T-helper 2 cell treated with Interferon-gamma antibody and Interleukin-4, amounts not matched to agents 5 μg/mL and 100 μg/mL, for 36 hours (primary cell): ENCODE measurements at regions not wholly inside any gene's neighbourhood (a gene's known extent, or its start where the extent isn't known, plus 50 kb on each side); places are given as distances from the start of the nearest gene placed in this dataset.

Source experiments
- DNase-seq: peaks from one replicate; pipeline ENCODE4 v3.0.0; 2021; ENCODE audit warnings: low spot score
- H3K27ac Mint-ChIP-seq: one replicate; pipeline ENCODE4 v1.8.0; 2021; ENCODE audit warnings: mild to moderate bottlenecking, mixed read lengths
- H3K27me3 Mint-ChIP-seq: one replicate; pipeline ENCODE4 v1.8.0; 2021; ENCODE audit warnings: low read depth, mixed read lengths
- H3K36me3 Mint-ChIP-seq: one replicate; pipeline ENCODE4 v1.8.0; 2021; ENCODE audit warnings: low read depth, mixed read lengths
- H3K4me1 Mint-ChIP-seq: one replicate; pipeline ENCODE4 v1.8.0; 2021; ENCODE audit warnings: low read depth, mixed read lengths
- H3K4me3 Mint-ChIP-seq: one replicate; pipeline ENCODE4 v1.8.0; 2022; ENCODE audit warnings: mild to moderate bottlenecking, moderate library complexity, mixed read lengths
- H3K9me3 Mint-ChIP-seq: one replicate; pipeline ENCODE4 v1.8.0; 2021; ENCODE audit warnings: mixed read lengths

DNA sequence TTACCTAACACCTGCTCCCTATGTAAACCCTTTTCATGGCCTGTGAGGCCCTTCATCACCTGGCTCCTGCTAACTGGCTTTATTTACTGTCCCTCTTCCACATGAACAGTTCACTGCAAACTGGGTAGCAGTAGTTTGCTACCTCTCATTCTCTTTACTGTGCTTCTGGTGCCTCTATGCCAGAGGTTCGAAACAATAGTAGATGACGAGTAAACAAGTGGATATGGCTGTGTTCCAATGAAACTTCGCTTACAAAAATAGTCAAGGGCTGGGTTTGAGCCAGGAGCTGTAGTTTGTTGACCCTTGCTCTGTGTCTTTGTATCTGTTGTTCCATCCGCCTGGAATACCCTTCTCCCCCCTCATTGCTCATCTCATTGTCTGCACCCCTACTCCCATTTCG lies 233.6 kb upstream of the RMST start:
- H3K9me3 Mint-ChIP-seq = no peaks in the 10 kb centered on the region
- H3K27ac Mint-ChIP-seq = no peak overlapping the region
- no peaks in the 10 kb centered on the region for H3K36me3 Mint-ChIP-seq
- H3K4me1 Mint-ChIP-seq = no peaks in the 10 kb centered on the region
- DNase-seq = no peak
- no peaks in the 10 kb centered on the region for H3K27me3 Mint-ChIP-seq
- no peak overlapping the region for H3K4me3 Mint-ChIP-seq

DNA sequence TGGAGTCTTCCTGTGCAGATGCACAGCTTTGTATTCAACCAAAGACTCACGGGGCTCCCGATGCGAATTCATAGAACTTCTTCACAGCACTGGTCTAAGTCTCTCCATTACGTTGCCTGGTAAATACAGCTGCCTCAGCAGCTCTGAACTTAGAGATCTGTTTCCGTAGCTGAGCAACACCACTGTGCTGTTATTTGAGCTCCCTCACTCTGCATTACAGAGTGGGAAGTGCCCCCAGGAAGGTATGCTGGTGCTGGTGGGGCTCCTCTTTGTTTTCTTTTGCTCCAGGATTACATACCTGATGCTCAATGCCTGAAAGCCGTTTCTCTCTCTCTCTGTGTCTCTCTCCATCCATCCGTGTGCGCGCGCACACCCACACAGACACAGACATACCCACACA lies 227.5 kb upstream of the RMST start:
- Mint-ChIP-seq H3K27me3 (no peaks in the 10 kb centered on the region), H3K4me1 (no peaks in the 10 kb centered on the region), H3K36me3 (no peaks in the 10 kb centered on the region), H3K9me3 (no peaks in the 10 kb centered on the region), H3K4me3 (no peak overlapping the region), H3K27ac (no peak overlapping the region)
- no peak for DNase-seq

DNA sequence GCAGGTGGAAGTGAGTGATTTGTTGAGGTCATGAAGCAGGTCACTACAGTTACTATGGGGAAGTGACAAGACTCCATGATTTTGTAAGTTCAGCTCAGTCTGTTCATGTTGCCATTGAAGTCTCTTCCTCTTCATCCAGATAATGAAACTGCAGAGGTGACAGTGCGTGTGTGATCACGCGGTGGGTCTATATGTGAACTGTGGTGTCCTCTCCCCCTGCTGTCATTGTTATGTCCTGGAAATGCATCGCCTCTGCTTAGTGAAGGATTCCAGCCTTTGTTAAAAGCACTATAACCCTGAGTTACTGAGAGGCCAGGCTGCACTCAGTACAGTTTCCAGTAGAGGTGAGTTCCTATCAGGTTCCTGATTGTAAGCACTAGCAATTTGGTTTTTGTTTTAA lies 216.2 kb upstream of the RMST start:
- DNase-seq = no peak
- Mint-ChIP-seq H3K9me3 (no peaks in the 10 kb centered on the region), H3K27ac (no peak overlapping the region), H3K36me3 (no peaks in the 10 kb centered on the region), H3K4me1 (no peaks in the 10 kb centered on the region), H3K4me3 (no peak overlapping the region), H3K27me3 (no peaks in the 10 kb centered on the region)

DNA sequence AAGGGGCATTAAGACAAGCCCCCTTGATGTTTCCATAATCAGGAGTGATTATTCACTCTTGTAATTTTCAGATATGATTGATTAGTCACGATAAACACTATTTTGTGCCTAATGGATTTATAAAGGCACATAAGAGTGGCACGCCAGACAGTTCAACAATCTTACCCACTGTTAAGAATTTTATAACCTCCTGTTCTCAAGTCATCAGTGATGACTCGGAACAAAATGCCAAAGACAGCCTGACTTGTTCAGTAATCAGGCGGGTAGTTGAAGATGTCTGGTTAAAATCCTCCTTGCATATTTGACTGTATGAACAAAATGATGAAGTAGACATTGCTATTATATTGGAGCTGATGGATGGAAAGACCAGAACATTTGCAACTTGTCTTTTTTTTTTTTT lies 212.1 kb upstream of the RMST start:
- H3K36me3 Mint-ChIP-seq = no peaks in the 10 kb centered on the region

DNA sequence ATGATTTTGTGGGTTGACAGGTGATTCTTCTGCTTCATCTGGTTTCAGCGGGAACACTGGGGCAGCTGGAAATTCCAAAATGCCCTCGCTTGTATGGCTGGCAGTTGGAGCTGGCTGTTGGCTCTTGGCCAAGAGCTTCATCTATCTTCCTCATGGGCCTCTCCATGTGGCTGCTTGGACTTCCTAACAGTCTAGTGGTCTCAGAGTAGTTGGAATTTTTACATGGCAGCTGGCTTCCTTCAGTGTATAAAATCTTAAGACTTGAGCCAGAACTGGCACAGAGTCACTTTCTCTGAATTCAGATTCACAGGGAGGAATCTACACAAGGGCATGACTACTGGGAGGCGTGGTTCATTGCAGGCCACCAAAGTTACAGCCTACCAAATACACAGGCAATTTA lies 204.9 kb upstream of the RMST start:
- Mint-ChIP-seq H3K4me1 (no peaks in the 10 kb centered on the region), H3K4me3 (no peak overlapping the region), H3K9me3 (no peaks in the 10 kb centered on the region), H3K36me3 (no peaks in the 10 kb centered on the region), H3K27me3 (no peaks in the 10 kb centered on the region), H3K27ac (no peak overlapping the region)
- no peak for DNase-seq

More for the DNA sequence above, 212.1 kb upstream of the RMST start:
- Mint-ChIP-seq H3K4me3 (no peak overlapping the region), H3K9me3 (no peaks in the 10 kb centered on the region), H3K27me3 (no peaks in the 10 kb centered on the region), H3K27ac (no peak overlapping the region), H3K4me1 (no peaks in the 10 kb centered on the region)
- no peak for DNase-seq

DNA sequence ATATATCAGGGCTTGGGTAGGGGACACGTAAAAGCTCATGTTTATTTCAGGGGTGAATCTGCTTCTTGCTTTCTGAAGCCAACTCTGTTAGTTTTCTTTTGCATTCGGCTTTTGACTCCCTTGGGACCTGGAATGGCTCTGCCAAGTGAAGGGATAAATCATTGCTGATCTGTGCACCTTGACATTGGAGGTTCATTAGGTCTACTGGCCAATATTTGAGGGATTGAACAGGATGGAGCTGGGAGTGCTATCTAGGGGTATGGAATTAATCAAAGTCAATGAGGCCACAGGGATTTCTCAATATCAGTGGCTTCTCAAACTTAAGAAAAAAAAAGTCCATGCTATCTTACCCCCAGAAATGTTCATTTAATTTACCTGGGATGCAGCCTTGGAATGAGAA lies 203.5 kb upstream of the RMST start:
- no peaks in the 10 kb centered on the region for H3K27me3 Mint-ChIP-seq
- no peaks in the 10 kb centered on the region for H3K36me3 Mint-ChIP-seq
- H3K27ac Mint-ChIP-seq = no peak overlapping the region
- H3K4me3 Mint-ChIP-seq = no peak overlapping the region
- DNase-seq = no peak
- H3K9me3 Mint-ChIP-seq = no peaks in the 10 kb centered on the region
- no peaks in the 10 kb centered on the region for H3K4me1 Mint-ChIP-seq

DNA sequence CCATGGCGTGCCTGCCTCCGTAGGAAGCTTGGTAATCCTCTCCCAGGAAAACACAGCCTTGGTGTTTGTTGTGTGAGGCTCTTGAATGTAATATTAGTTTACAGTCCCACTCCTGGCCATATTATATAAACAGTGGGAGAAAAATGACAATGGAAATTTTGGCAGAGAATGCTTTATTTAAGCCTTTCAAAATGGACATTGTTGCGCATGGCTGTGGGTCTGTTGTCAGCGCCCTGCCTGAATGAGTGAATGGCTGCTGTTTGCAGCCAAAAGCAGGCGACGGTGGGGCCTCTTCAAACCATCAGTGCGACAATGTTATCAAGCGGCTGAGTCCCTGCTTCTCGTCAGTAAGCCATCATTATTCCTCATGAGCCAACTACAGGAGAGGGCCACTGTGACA lies 201.8 kb upstream of the RMST start:
- no peak for DNase-seq
- no peaks in the 10 kb centered on the region for H3K4me1 Mint-ChIP-seq
- no peak overlapping the region for H3K27ac Mint-ChIP-seq
- no peaks in the 10 kb centered on the region for H3K36me3 Mint-ChIP-seq
- no peaks in the 10 kb centered on the region for H3K9me3 Mint-ChIP-seq
- H3K4me3 Mint-ChIP-seq = no peak overlapping the region
- no peaks in the 10 kb centered on the region for H3K27me3 Mint-ChIP-seq

DNA sequence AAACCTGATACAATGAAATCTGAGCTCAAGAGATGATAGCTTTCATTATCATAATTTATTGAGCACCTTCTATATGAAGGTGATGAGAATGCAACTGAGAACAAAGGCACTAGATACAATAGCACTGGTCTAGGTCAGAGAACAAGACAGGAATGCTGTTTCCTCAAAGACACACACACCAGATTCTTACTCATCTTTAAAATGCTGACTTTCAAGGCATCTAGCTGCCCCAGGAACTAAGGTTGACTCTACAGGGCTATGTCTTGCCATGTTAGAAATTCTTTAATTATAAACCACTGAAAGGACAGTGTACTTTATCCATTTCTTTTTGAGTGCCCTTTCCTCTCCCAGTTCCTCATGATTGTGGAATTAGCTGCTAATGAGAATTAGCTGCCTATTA lies 195.4 kb upstream of the RMST start:
- Mint-ChIP-seq H3K4me1 (no peaks in the 10 kb centered on the region), H3K36me3 (no peaks in the 10 kb centered on the region), H3K27me3 (no peaks in the 10 kb centered on the region), H3K4me3 (no peak overlapping the region), H3K27ac (no peak overlapping the region), H3K9me3 (no peaks in the 10 kb centered on the region)
- no peak for DNase-seq

DNA sequence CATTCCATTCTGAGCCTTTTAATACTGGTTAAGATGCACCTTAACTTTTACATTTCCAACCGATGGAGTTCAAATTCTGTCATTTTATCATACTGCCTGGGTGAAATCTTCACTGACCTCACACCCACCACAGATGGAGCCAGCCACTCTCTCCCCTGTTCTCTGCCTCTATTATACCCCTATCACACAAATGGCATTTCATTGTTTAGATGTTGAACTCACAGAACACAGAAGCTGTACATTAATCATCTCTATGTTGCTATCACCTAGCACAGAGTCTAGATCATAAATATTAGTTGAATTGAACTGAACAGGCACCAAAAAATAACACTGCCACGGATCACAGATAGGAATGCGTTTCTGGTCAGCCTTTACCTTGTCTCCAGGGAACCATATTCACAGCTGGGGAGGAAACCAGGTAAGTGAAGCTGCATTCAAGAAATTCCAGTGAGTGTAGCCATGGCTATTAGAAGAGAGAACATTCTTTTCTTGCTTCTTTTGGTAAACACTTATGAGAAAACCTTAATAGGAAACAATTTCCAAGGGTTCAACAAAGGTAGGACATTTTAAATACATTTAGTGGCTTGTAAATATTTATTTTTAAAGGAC lies 194.9 kb upstream of the RMST start:
- H3K4me1 Mint-ChIP-seq = no peaks in the 10 kb centered on the region
- H3K9me3 Mint-ChIP-seq = no peaks in the 10 kb centered on the region
- DNase-seq = no peak
- no peak overlapping the region for H3K4me3 Mint-ChIP-seq
- H3K27me3 Mint-ChIP-seq = no peaks in the 10 kb centered on the region
- H3K36me3 Mint-ChIP-seq = no peaks in the 10 kb centered on the region
- H3K27ac Mint-ChIP-seq = no peak overlapping the region

DNA sequence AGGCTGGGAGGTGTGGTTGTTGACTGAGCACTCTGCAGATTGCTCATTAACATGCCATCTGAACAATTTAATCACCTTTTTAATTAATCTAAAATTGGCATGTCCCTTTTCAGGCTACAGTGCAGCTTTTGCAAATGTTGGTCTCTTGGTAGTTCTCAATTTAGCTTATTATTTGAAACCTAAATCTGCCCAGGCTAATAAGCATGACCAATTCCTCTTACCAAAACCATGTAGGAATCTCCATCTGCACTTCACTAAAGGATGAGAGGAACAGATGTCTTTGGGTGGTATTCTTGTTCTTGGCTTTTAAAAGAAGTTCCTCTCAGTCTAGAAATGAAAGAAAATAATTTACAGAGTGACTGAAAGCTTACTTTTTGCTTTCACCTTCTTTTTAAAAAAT lies 190.1 kb upstream of the RMST start:
- Mint-ChIP-seq H3K27ac (no peak overlapping the region), H3K4me1 (no peaks in the 10 kb centered on the region), H3K4me3 (no peak overlapping the region), H3K36me3 (no peaks in the 10 kb centered on the region), H3K9me3 (no peaks in the 10 kb centered on the region), H3K27me3 (peaks cover 3% of the 10 kb centered on the region)
- DNase-seq = no peak

DNA sequence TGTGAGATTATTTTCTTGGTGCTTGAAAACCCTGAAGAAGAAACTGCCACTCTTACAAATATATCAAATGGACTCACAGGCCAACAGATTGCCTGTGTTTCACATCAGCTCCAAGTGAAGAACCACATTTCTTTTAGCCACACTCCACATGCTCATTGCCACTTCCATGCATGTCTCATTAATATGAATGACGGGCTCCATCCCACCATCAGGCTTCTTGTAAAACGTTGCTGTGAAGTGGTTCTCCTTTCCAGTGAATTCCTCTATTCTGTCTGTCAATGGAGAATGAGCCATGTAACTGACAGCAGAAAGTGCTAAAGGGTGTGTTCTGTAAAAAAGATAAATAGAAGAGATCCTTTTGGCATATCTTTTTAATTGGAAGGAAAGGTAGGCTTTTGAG lies 188.2 kb upstream of the RMST start:
- H3K36me3 Mint-ChIP-seq = no peaks in the 10 kb centered on the region
- H3K27ac Mint-ChIP-seq = no peak overlapping the region
- H3K4me1 Mint-ChIP-seq = no peaks in the 10 kb centered on the region
- no peaks in the 10 kb centered on the region for H3K9me3 Mint-ChIP-seq
- DNase-seq = no peak
- no peak overlapping the region for H3K4me3 Mint-ChIP-seq
- peaks cover 3% of the 10 kb centered on the region for H3K27me3 Mint-ChIP-seq

DNA sequence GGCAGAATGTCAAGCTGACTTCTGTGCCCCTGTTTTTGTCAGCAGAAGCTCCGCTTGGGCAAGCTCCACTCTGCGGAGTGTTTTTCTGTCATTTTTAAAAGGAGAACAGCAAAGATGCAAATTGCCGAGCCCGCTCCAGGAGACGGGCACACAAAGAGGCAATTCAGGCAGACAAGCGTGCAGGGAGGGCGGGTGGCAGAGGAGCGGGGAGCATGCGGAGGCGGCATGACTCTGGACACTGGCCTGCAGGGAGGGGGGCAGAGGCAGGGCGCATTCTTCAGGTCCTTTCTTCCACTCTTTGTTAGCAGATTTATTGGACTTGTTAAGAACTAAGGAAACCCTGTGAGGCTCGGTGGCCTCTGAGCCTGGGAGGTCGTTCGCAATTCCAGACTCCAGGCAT lies 187.3 kb upstream of the RMST start:
- peaks cover 3% of the 10 kb centered on the region for H3K27me3 Mint-ChIP-seq
- no peak overlapping the region for H3K4me3 Mint-ChIP-seq
- no peaks in the 10 kb centered on the region for H3K36me3 Mint-ChIP-seq
- no peak overlapping the region for H3K27ac Mint-ChIP-seq
- no peaks in the 10 kb centered on the region for H3K4me1 Mint-ChIP-seq
- DNase-seq = no peak
- no peaks in the 10 kb centered on the region for H3K9me3 Mint-ChIP-seq

DNA sequence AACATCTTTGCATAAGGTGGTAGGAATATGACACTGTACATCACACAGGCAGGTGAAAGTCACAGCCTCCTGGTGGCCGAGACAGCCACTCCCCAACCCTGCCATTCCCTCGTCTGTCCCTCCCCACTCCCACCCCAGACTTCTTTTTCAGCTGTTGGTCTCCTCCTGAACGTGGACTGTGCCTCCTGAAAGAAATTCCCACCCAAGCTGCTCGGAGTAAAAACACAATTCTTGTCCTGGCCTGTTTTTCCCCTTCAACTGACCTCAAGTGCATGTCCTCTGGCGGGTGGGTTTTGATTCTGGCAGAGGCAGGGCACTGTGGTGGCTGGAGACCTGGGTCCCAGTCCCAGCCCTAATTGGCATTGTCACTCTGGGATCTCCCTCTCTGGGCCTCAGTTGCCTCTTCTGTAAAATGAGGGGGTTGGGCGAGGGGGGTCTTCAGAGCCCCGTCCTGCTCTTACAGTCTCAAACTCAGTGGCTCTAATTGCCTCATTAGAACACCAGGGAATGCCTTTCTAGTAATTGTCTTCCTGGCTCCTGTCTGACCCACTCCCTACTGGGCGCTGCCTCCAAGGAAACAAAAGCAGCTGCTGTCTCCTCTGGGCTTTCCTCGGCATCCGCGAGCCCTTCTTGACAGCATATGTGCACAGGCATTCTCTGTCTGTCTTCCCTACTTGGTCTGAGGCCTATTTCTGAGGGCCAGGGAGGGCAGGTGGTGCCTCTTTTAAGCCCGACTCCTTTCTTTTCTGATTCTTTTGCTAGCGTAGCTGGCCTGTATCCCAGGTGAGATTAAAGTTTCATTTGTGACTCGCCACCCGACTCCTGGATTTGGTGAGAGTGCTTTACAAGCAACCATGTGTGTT lies 186.6 kb upstream of the RMST start:
- no peak overlapping the region for H3K27ac Mint-ChIP-seq
- no peaks in the 10 kb centered on the region for H3K9me3 Mint-ChIP-seq
- H3K36me3 Mint-ChIP-seq = no peaks in the 10 kb centered on the region
- H3K27me3 Mint-ChIP-seq = peaks cover 3% of the 10 kb centered on the region
- H3K4me3 Mint-ChIP-seq = no peak overlapping the region
- no peak for DNase-seq
- no peaks in the 10 kb centered on the region for H3K4me1 Mint-ChIP-seq

DNA sequence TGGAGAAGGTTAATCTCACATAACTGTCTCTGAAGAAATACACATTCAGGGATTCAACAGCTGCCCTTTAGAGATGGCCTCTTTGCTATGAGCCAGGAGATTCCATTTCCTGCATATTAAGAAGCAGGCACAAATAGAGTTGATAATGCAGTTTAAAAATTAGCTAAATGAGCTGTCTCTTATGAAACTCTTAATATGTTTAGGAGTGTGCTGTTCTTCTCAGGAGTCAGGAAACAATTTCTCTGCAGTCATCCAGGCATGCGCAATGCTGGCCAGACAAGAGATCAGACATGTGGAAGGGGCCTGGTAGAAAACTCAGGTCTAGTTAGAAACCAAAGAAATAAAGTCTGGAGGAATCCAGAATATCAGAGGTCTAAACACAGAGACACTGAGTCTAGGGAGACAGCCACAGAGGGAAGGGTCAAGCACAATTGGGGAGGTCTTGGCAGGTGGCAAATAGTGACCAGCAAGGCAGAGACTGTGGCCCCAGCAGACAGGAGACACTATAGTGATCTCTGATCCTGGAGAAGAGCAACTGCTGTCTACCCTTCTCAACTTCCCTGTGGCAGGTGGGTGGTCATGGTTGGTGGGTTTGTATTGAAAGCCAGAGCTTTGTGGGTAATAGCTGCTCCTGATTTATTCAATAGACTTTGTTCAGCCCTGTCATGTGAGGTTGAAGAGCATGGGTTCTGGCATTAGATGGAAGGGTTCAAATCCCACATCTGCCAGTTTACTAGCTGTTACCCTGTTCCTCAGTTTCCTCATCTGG lies 185.8 kb upstream of the RMST start:
- no peak for DNase-seq
- Mint-ChIP-seq H3K4me1 (no peaks in the 10 kb centered on the region), H3K36me3 (no peaks in the 10 kb centered on the region), H3K4me3 (no peak overlapping the region), H3K27ac (no peak overlapping the region), H3K9me3 (no peaks in the 10 kb centered on the region), H3K27me3 (peaks cover 3% of the 10 kb centered on the region)
